ENCODE measurements at regions not wholly inside any gene's neighbourhood (a gene's known extent, or its start where the extent isn't known, plus 50 kb on each side); places are given as distances from the start of the nearest gene placed in this dataset.
"Not testable (repeated sequence)": the region's sequence is repeated elsewhere in the genome, so short reads cannot be mapped to it uniquely, and the experiment has no call there.

- no peaks in the 10 kb centered on the region for H3K36me3 ChIP-seq (ENCODE audit: insufficient read depth, low read length)
- no peak overlapping the region for H3K4me3 ChIP-seq (ENCODE audit: low read length)
- no peak overlapping the region for H3K9ac ChIP-seq (ENCODE audit: low read depth, low read length)
- no peaks in the 10 kb centered on the region for H3K4me1 ChIP-seq (ENCODE audit: control insufficient read depth, insufficient read depth, low read length)
- H3K27me3 ChIP-seq (ENCODE audit: control insufficient read depth, insufficient read depth, low read length): peaks cover 7% of the 10 kb centered on the region
- H3K4me2 ChIP-seq (ENCODE audit: low read length): no peak overlapping the region
- no peaks in the 10 kb centered on the region for H3K9me3 ChIP-seq (replicated peaks; ENCODE audit: low read length)
Measured at GRCh38 chr21:41579692-41580091, 71.7 kb upstream of the TMPRSS2 start.

DNA sequence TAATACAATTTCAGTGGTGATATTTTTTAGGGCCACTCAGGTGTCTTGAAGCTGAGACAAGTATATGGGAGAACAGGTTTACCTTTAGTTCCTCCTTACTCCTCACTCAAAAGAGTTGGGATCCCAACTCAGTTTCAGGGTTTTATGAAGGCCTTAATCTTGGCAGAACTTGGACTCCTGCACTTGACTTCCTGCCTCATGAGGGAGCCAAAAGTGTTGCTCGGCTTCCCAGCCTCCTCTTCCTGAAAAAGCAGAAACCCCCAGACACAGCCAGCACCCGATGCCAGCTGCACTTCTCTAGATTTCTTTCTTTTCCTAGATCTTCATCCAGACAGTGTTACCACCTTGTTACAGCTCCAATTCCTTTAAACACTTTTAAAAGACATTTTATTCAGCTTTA is 70.8 kb upstream of the TMPRSS2 start:
- Histone ChIP-seq H3K4me2 (ENCODE audit: low read length) (no peak overlapping the region), H3K9ac (ENCODE audit: low read depth, low read length) (no peak overlapping the region), H3K36me3 (ENCODE audit: insufficient read depth, low read length) (no peaks in the 10 kb centered on the region), H3K4me3 (ENCODE audit: low read length) (no peak overlapping the region), H3K4me1 (ENCODE audit: control insufficient read depth, insufficient read depth, low read length) (no peaks in the 10 kb centered on the region), H3K9me3 (replicated peaks; ENCODE audit: low read length) (no peaks in the 10 kb centered on the region), H3K27me3 (ENCODE audit: control insufficient read depth, insufficient read depth, low read length) (peaks cover 7% of the 10 kb centered on the region)

- Histone ChIP-seq H3K4me3 (ENCODE audit: low read length) (no peak overlapping the region), H3K9ac (ENCODE audit: low read depth, low read length) (no peak overlapping the region), H3K4me2 (ENCODE audit: low read length) (no peak overlapping the region), H3K4me1 (ENCODE audit: control insufficient read depth, insufficient read depth, low read length) (no peaks in the 10 kb centered on the region), H3K9me3 (replicated peaks; ENCODE audit: low read length) (no peaks in the 10 kb centered on the region), H3K27me3 (ENCODE audit: control insufficient read depth, insufficient read depth, low read length) (peaks cover 7% of the 10 kb centered on the region), H3K36me3 (ENCODE audit: insufficient read depth, low read length) (no peaks in the 10 kb centered on the region)
Measured at GRCh38 chr21:41578083-41578482, 70.1 kb upstream of the TMPRSS2 start.

DNA sequence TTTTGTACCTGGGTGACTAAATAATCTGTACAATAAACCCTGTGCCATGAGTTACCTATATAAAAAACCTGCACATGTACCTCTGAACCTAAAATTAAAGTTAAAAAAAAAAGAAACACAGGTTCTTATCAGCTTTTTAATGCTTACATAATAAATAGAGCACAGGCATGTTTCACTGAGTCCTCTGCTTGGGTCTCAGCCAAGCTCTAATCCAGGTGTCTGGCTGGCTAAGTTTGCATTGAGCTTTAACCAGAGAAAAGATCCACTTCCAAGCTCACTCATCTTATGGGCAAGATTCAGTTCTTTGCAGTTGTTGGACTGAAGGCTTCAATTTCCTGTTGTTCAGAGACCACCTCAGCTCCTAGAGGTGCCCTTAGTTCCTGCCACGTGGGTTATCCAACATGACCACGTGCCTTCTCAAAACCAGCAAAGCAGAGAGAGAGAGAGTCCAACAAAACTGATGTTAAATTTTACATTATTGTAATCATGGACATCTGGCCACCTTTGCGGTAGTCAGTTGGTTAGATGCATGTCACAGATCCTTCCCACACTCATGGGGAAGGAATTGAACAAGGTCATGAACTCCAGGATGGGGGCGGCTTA is 68.2 kb upstream of the TMPRSS2 start:
- H3K27me3 ChIP-seq (ENCODE audit: control insufficient read depth, insufficient read depth, low read length): peaks cover 7% of the 10 kb centered on the region
- H3K4me1 ChIP-seq (ENCODE audit: control insufficient read depth, insufficient read depth, low read length): no peaks in the 10 kb centered on the region
- H3K4me3 ChIP-seq (ENCODE audit: low read length): no peak overlapping the region
- no peaks in the 10 kb centered on the region for H3K9me3 ChIP-seq (replicated peaks; ENCODE audit: low read length)
- H3K36me3 ChIP-seq (ENCODE audit: insufficient read depth, low read length): no peaks in the 10 kb centered on the region
- no peak overlapping the region for H3K4me2 ChIP-seq (ENCODE audit: low read length)
- H3K9ac ChIP-seq (ENCODE audit: low read depth, low read length): no peak overlapping the region

DNA sequence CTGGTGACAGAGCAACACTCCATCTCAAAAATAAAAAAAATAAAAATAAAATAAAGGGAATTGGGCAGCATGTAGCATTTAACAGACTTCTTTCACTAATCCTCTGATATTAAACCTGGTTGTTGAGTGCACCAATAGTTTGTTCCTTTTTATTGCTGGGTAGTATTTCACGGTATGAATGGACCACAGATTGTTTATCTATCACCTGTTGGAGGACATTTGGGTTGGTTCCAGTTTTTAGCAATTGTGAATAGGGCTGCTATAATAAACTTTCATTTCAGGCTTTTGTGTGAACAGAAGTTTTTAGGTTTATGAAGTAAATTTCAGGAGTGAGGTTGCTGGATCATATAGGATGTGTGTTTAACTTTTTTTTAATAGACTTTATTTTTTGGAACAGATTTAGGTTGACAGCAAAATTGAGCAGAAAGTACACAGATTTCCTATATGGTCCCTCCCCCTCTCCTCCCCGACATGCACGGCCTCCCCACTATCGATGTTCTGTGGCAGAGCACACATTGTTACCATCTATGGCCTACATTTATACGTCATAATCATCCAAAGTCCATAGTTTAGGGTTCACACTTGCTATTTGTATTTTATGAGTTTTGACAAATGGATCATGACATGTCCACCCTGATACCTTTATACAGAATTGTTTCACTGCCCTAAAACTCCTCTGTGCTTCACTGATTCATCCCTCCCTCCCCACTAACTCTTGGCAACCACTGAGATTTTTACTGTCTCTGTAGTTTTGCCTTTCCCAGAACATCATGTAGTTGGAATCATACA is 66.1 kb upstream of the TMPRSS2 start:
- Histone ChIP-seq H3K9ac (ENCODE audit: low read depth, low read length) (no peak overlapping the region), H3K36me3 (ENCODE audit: insufficient read depth, low read length) (no peaks in the 10 kb centered on the region), H3K9me3 (replicated peaks; ENCODE audit: low read length) (no peaks in the 10 kb centered on the region), H3K4me3 (ENCODE audit: low read length) (no peak overlapping the region), H3K4me2 (ENCODE audit: low read length) (no peak overlapping the region), H3K27me3 (ENCODE audit: control insufficient read depth, insufficient read depth, low read length) (no peaks in the 10 kb centered on the region), H3K4me1 (ENCODE audit: control insufficient read depth, insufficient read depth, low read length) (no peaks in the 10 kb centered on the region)

DNA sequence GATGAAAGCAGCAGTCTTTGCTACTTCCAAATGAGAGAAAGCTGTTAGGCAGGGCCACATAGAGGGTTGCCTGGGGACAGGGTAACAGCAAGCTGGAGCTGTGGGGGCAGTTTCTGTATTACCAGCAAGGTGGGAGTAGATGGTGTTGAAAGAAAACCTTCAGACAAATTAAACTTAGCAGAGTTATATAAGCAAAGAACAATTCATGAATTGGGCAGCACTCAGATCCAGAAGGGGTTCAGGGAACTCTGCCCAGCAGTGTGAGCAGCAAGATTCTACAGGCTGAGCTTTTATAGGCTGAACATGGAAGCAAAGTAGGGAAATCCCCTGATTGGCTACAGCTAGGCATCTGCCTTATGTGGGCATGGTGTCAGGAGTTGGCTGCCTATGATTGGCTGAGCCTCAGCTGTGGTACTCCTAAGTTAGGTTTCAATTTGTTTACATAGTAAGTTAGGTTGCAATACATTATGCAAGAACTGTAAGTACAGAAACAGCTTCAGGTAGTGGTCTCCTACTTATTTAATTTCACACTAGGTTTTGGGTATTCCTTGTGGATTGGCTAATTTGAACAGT is 64.1 kb upstream of the TMPRSS2 start:
- no peaks in the 10 kb centered on the region for H3K27me3 ChIP-seq (ENCODE audit: control insufficient read depth, insufficient read depth, low read length)
- H3K4me2 ChIP-seq (ENCODE audit: low read length): no peak overlapping the region
- H3K4me3 ChIP-seq (ENCODE audit: low read length): no peak overlapping the region
- no peaks in the 10 kb centered on the region for H3K9me3 ChIP-seq (replicated peaks; ENCODE audit: low read length)
- no peak overlapping the region for H3K9ac ChIP-seq (ENCODE audit: low read depth, low read length)
- no peaks in the 10 kb centered on the region for H3K4me1 ChIP-seq (ENCODE audit: control insufficient read depth, insufficient read depth, low read length)
- no peaks in the 10 kb centered on the region for H3K36me3 ChIP-seq (ENCODE audit: insufficient read depth, low read length)

GRCh38 chr21:41570791-41571355 is 62.9 kb upstream of the TMPRSS2 start:
- no peaks in the 10 kb centered on the region for H3K4me1 ChIP-seq (ENCODE audit: control insufficient read depth, insufficient read depth, low read length)
- H3K27me3 ChIP-seq (ENCODE audit: control insufficient read depth, insufficient read depth, low read length): no peaks in the 10 kb centered on the region
- no peaks in the 10 kb centered on the region for H3K36me3 ChIP-seq (ENCODE audit: insufficient read depth, low read length)
- no peak overlapping the region for H3K4me3 ChIP-seq (ENCODE audit: low read length)
- H3K4me2 ChIP-seq (ENCODE audit: low read length): no peak overlapping the region
- no peak overlapping the region for H3K9ac ChIP-seq (ENCODE audit: low read depth, low read length)
- H3K9me3 ChIP-seq (replicated peaks; ENCODE audit: low read length): no peaks in the 10 kb centered on the region

DNA sequence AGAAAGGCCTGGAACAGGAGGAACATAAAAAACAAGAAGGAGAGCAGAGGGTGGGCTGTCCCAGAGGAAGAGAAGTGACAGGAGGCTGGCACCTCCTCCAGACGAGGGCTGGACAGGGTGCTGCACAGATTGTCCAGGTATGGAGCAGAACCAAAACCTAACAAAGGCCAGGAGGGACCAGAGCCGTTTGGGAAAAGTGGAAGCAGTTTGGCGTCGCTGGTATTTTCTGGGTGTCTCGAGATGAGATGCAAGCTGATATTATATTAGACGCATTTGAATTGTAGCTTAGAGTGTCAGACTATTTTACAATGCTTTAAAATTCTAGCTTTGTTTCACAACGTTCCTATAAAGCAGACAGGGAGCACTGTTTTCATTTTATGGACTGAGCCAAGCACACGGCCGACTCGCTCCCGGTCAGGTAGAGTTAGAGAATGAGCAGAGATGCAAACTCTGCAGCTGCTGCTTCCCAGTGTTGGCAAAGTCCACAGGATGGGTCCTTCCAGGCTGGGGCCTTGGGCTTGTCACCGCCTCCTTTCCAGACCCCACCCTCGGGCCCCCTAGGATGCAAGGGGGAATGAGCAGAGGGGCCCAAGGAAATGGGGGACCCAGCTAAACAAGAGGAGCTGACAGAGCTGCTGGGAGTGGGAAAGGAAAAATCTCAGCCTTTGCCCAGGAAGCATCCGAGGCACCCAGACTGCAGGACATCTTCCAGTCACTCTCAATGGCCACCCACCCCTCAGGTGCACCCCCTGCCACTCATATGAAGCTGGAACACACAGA is 60.8 kb upstream of the TMPRSS2 start:
- no peaks in the 10 kb centered on the region for H3K36me3 ChIP-seq (ENCODE audit: insufficient read depth, low read length)
- peaks cover 3% of the 10 kb centered on the region for H3K27me3 ChIP-seq (ENCODE audit: control insufficient read depth, insufficient read depth, low read length)
- H3K4me3 ChIP-seq (ENCODE audit: low read length): no peak overlapping the region
- no peak overlapping the region for H3K4me2 ChIP-seq (ENCODE audit: low read length)
- no peak overlapping the region for H3K9ac ChIP-seq (ENCODE audit: low read depth, low read length)
- no peaks in the 10 kb centered on the region for H3K9me3 ChIP-seq (replicated peaks; ENCODE audit: low read length)
- no peaks in the 10 kb centered on the region for H3K4me1 ChIP-seq (ENCODE audit: control insufficient read depth, insufficient read depth, low read length)

DNA sequence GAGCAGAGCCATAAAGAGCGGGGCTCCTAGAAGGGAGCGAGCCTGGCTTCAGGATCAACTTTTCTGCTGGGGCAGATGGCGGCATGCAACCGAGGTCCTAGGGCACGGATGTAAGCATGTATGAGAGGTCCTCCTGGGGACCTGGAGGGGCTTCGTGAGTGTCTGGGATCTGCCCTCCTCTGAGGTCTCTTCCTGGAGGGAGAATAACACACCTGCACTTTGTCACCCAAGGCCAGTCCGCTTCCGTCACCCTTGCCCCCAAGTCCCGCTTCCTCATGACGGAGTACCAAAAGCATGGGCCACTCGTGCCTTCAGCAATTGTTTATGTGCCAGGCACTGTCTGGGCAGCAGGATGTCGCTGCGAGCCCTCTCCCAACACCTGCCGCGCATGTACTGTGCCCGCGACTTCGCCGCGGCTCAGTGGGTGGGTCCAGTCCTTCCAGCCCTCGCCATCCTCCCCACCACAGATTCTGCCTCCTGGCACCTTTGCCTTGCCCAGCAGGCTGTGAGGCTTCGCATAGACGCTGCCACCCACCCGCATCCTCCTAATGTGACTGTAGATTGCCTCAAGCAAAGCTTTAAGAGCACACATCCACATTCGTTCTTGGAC is 60.0 kb upstream of the TMPRSS2 start:
- Histone ChIP-seq H3K9me3 (replicated peaks; ENCODE audit: low read length) (no peaks in the 10 kb centered on the region), H3K4me2 (ENCODE audit: low read length) (no peak overlapping the region), H3K4me3 (ENCODE audit: low read length) (no peak overlapping the region), H3K9ac (ENCODE audit: low read depth, low read length) (no peak overlapping the region), H3K27me3 (ENCODE audit: control insufficient read depth, insufficient read depth, low read length) (peaks cover 5% of the 10 kb centered on the region), H3K36me3 (ENCODE audit: insufficient read depth, low read length) (no peaks in the 10 kb centered on the region), H3K4me1 (ENCODE audit: control insufficient read depth, insufficient read depth, low read length) (no peaks in the 10 kb centered on the region)

- H3K9me3 ChIP-seq (replicated peaks; ENCODE audit: low read length); H3K4me1 ChIP-seq (ENCODE audit: control insufficient read depth, insufficient read depth, low read length); H3K9ac ChIP-seq (ENCODE audit: low read depth, low read length); H3K4me3 ChIP-seq (ENCODE audit: low read length); H3K36me3 ChIP-seq (ENCODE audit: insufficient read depth, low read length); H3K4me2 ChIP-seq (ENCODE audit: low read length): not testable (repeated sequence)
- peaks cover 11% of the 10 kb centered on the region for H3K27me3 ChIP-seq (ENCODE audit: control insufficient read depth, insufficient read depth, low read length)
Measured at GRCh38 chr21:41567237-41567636, 59.3 kb upstream of the TMPRSS2 start.

- no peaks in the 10 kb centered on the region for H3K36me3 ChIP-seq (ENCODE audit: insufficient read depth, low read length)
- no peaks in the 10 kb centered on the region for H3K4me1 ChIP-seq (ENCODE audit: control insufficient read depth, insufficient read depth, low read length)
- H3K4me2 ChIP-seq (ENCODE audit: low read length): no peak overlapping the region
- H3K27me3 ChIP-seq (ENCODE audit: control insufficient read depth, insufficient read depth, low read length): peaks cover 15% of the 10 kb centered on the region
- H3K4me3 ChIP-seq (ENCODE audit: low read length): no peak overlapping the region
- H3K9ac ChIP-seq (ENCODE audit: low read depth, low read length): no peak overlapping the region
- H3K9me3 ChIP-seq (replicated peaks; ENCODE audit: low read length): no peaks in the 10 kb centered on the region
Measured at GRCh38 chr21:41566500-41567014, 58.6 kb upstream of the TMPRSS2 start.
